Skeletal muscle tissue (tissue), 3 donors: ENCODE measurements at regions not wholly inside any gene's neighbourhood (a gene's known extent, or its start where the extent isn't known, plus 50 kb on each side); places are given as distances from the start of the nearest gene placed in this dataset.

ENCODE experiments used
- H3K27ac ChIP-seq: one replicate; pipeline ENCODE4 v1.7.0; 2013; ENCODE audit warnings: mild to moderate bottlenecking, low read depth, low read length, inconsistent platforms
- H3K27me3 ChIP-seq, 3 donors: one replicate each; pipeline ENCODE4 v1.7.0; 2013; ENCODE audit warnings: low read length in 3 of 3; ENCODE audit not compliant: control insufficient read depth in 3 of 3, insufficient read depth in 3 of 3
- H3K36me3 ChIP-seq, 3 donors: one replicate each; pipeline ENCODE4 v1.7.0; 2013; ENCODE audit warnings: low read length in 3 of 3; ENCODE audit not compliant: control insufficient read depth in 3 of 3, insufficient read depth in 3 of 3
- H3K4me1 ChIP-seq, 3 donors: one replicate each; pipeline ENCODE4 v1.7.0; 2013; ENCODE audit warnings: low read length in 3 of 3, mild to moderate bottlenecking in 3 of 3; ENCODE audit not compliant: control insufficient read depth in 3 of 3, insufficient read depth in 3 of 3
- H3K4me3 ChIP-seq, 3 donors: one replicate each; pipeline ENCODE4 v1.7.0; 2013; ENCODE audit warnings: low read length in 3 of 3
- H3K9ac ChIP-seq, 3 donors: one replicate each; pipeline ENCODE4 v1.7.0; 2013; ENCODE audit warnings: low read length in 3 of 3, mild to moderate bottlenecking in 3 of 3, moderate library complexity in 2 of 3, low read depth in 1 of 3
- H3K9me3 ChIP-seq, 3 donors: one replicate each; pipeline ENCODE4 v1.7.0; 2013; ENCODE audit warnings: low read length in 3 of 3; ENCODE audit not compliant: control insufficient read depth in 3 of 3
- donor health status: Osteomylitis.

DNA sequence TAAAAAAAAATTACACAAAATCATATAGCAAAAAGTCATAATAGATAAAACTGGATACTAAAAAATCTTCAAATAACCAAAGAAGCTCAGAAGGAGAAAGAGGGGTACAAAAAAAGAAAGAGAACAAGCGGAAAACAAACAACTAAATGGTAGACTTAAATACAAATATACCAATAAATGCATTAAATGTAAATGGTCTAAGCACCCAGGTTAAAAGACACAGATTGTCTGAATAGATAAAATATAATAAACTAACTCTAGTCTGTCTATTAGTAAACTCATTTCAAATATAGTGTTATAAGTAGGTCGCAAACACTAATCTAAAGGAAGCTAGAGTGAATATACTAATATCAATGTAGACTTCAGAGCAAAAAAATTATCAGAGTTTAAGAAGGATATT lies 357.4 kb downstream of the METTL4 start:
- no peaks in the 10 kb centered on the region for H3K9me3 ChIP-seq
- no peak overlapping the region for H3K4me3 ChIP-seq
- no peaks in the 10 kb centered on the region for H3K4me1 ChIP-seq
- H3K36me3 ChIP-seq: no peaks in the 10 kb centered on the region
- H3K27me3 ChIP-seq: no peaks in the 10 kb centered on the region
- no peak overlapping the region for H3K9ac ChIP-seq
- no peak overlapping the region for H3K27ac ChIP-seq

DNA sequence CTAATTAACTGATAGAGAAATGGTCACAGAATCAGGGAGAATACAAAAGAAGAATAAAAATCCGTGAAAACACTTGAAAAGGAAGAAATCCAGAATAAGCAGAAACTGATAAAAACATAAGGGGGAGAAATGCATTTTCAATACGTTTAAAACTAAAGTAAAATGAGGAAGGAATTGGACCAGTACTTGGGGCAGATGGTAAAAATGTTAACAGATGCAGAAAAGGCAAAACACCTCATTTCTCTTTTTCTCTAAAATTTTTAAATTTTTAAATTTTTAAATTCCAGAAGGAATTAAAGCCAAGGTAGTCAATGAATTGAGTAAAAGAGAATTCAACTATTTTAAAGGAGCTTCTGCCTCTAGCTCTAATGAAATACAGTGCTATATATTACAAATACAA lies 353.9 kb downstream of the METTL4 start:
- Histone ChIP-seq H3K27ac (no peak overlapping the region), H3K9ac (no peak overlapping the region), H3K4me1 (no peaks in the 10 kb centered on the region), H3K36me3 (no peaks in the 10 kb centered on the region), H3K9me3 (no peaks in the 10 kb centered on the region), H3K27me3 (no peaks in the 10 kb centered on the region), H3K4me3 (no peak overlapping the region)

DNA sequence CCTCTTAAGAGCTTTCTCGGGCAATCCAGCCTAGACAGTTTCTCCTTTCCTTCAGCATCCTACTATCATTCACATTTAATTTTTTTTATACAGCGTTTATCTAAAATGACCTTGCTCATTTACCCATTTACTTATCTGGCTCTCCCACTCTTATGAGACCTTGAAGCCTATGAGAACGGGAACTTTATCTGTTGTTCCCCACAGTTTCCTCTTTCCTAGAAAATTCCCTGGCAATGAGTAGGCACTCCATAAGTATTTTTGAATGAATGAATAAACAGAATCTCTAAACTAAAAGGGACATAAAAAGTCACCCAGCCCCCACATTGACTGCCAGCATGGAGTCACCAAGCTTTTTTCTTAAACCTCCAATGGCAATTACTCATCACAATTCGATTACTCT lies 353.2 kb downstream of the METTL4 start:
- Histone ChIP-seq H3K36me3 (no peaks in the 10 kb centered on the region), H3K9ac (no peak overlapping the region)

DNA sequence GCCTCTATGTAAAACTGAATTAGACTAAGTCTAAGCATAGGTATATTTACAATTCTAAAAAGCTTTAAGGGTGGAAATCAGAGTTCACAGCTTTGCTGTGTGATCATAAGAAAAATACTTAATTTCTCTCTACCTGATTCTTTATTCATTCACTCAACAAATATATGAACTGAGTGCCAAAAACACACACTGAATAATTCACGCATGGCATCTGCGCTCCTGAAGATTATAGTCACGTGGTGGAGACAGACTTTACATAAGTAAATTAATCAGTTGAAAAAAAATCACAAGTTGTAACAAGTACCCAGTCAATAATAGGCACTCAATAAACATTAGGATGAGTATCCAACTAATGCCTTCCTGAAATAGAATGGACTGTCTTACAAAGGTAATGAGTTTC lies 351.6 kb downstream of the METTL4 start:
- Histone ChIP-seq H3K4me3 (no peak overlapping the region), H3K27ac (no peak overlapping the region), H3K4me1 (no peaks in the 10 kb centered on the region), H3K9ac (no peak overlapping the region), H3K27me3 (no peaks in the 10 kb centered on the region), H3K9me3 (no peaks in the 10 kb centered on the region), H3K36me3 (no peaks in the 10 kb centered on the region)

More for the DNA sequence above, 353.2 kb downstream of the METTL4 start:
- no peaks in the 10 kb centered on the region for H3K4me1 ChIP-seq
- H3K27me3 ChIP-seq: no peaks in the 10 kb centered on the region
- no peaks in the 10 kb centered on the region for H3K9me3 ChIP-seq
- H3K4me3 ChIP-seq: no peak overlapping the region
- H3K27ac ChIP-seq: no peak overlapping the region

DNA sequence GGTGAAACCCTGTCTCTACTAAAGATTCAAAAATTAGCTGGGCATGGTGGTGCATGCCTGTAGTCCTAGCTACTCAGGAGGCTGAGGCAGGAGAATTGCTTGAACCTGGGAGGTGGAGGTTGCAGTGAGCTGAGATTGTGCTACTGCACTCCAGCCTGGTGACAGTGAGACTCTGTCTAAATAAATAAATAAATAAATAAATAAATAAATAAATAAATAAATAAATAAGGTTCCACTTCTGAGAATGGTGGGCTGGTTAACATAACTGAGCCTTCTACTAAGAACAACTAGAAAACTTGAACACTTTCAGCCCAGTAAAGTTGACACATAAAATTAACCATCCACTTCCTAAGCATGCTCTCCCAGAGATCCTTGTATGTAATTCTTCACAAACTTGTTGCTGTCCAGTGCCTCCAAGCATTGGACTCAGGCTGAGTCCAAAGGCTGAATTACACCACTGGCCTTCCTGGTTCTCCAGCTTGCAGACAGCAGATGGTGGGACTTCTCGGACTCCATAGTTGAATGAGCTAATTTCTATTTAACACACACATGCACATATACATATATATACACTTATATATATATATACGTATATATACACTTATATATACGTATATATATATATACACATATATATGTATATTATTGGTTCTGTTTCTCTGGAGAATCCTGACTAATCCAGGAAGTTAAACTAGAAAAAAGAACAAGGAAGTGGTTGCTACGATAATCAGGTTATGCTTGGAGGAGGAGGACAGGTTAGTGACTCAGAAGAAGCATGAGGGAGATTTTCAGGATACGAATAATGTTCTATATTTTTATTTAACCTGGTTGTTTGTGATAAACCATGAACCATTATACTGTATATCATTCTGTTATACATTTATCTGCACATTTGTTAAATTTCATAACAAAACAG lies 348.8 kb downstream of the METTL4 start:
- Histone ChIP-seq H3K36me3 (no peaks in the 10 kb centered on the region), H3K9ac (no peak overlapping the region), H3K27me3 (no peaks in the 10 kb centered on the region), H3K27ac (no peak overlapping the region), H3K4me3 (no peak overlapping the region), H3K4me1 (no peaks in the 10 kb centered on the region), H3K9me3 (no peaks in the 10 kb centered on the region)

DNA sequence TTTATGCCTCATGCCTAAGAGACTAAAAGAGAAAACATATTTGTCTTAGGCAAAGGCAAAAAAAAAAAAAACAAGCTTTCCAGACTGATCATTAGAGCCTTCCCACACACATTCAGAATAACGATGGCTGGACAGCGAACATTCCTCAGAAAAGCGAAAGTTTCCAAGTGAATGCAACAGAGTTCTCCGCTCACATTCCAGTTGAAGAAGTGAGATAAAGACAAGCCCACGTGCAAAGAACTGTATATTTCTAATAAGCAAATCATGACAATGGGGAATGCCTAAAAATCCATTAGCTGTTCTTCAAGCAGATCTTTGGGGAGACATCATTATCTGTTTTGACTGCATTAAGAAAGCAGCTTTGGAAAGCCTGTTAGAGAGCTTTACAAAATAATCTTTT lies 347.9 kb downstream of the METTL4 start:
- Histone ChIP-seq H3K4me1 (no peaks in the 10 kb centered on the region), H3K4me3 (peak overlapping the region in 1 of 3 donors; percentile 40), H3K27me3 (no peaks in the 10 kb centered on the region), H3K9me3 (no peaks in the 10 kb centered on the region), H3K36me3 (no peaks in the 10 kb centered on the region), H3K9ac (no peak overlapping the region), H3K27ac (no peak overlapping the region)

DNA sequence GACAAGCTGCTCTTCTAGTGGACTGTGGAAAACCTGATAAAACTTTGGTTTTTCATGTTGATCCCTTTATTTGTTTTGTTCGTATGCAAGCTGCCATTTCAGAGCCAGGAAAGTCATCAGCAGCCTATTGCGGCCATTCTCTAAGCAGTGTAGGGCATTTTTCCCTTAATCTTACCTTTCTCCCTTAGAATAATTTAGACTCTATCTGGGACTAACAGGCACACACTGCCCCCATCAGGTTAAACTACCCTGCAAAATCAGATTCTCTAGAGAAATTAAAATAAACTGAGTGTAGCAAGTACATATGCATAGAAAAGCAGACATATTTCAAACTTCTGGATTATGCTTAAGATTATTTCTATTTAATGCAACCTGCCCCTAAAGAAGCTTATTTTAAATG lies 347.5 kb downstream of the METTL4 start:
- Histone ChIP-seq H3K4me1 (no peaks in the 10 kb centered on the region), H3K9ac (no peak overlapping the region), H3K27me3 (no peaks in the 10 kb centered on the region), H3K27ac (no peak overlapping the region), H3K4me3 (peak overlapping the region in 1 of 3 donors; percentile 40), H3K9me3 (no peaks in the 10 kb centered on the region), H3K36me3 (no peaks in the 10 kb centered on the region)

DNA sequence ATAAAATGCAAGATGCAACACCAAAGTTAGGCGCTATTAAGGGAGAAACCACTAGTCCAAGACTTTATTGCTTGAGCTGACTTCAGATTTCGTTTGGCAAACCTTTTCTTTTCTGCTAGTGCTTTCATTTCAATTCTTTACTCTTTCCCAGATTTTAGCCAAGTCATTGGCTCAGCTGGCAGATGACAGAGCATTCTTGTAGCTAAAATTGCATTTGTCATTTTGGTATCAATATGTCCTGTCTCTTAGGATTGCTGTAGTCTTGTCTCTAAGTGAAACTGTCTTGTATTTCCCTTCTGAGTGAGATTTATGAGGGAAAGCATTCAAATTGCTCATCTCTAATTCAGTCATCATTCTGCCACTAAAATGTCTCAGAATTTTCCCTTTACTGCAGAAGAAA lies 335.1 kb downstream of the METTL4 start:
- Histone ChIP-seq H3K9ac (no peak overlapping the region), H3K4me1 (no peaks in the 10 kb centered on the region), H3K9me3 (no peaks in the 10 kb centered on the region), H3K4me3 (no peak overlapping the region), H3K36me3 (no peaks in the 10 kb centered on the region), H3K27ac (no peak overlapping the region), H3K27me3 (peaks cover 0 to 7% (median 0%) of the 10 kb centered on the region in 3 donors)

DNA sequence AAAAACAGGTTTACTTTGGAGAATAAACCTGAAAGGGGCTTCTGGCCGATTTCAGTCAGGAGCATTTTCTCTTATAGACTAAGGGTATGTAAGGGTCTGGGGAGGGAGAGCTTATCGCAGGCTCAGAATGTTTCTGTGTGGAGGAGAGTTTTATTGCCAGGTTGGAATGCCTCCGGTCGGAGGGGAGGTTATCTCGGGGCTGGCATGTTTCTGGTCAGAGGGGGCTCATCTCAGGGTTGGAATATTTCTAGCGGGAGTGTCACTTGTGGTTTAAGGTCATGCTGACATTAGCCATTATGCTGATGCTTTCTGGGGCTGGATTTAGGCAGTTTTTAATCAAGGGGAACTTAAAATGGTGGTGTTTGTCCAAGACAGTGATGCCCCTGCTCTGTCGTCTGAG lies 333.6 kb downstream of the METTL4 start:
- no peak overlapping the region for H3K27ac ChIP-seq
- no peak overlapping the region for H3K4me3 ChIP-seq
- H3K9me3 ChIP-seq: no peaks in the 10 kb centered on the region
- H3K27me3 ChIP-seq: peaks cover 0 to 10% (median 0%) of the 10 kb centered on the region in 3 donors
- no peak overlapping the region for H3K9ac ChIP-seq
- H3K36me3 ChIP-seq: no peaks in the 10 kb centered on the region
- no peaks in the 10 kb centered on the region for H3K4me1 ChIP-seq

DNA sequence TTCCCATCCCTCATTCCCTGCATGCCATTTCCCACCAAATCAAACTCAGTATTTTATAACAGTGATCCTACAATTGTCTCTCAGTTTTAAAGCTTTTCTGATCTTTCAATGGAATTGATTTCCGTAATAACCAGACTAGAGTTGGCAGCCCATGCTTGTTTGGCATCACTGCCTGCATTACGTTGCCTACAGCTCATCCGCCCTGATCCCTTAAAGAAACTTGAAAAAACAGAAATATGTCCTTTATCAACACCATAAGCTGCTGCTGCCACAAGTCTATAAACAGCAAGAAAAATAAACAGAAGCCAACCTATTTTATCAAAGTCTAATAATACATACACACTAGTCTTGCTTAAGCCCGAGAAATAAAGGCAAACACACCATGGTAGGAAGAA lies 331.0 kb downstream of the METTL4 start:
- Histone ChIP-seq H3K4me3 (no peak overlapping the region), H3K9ac (no peak overlapping the region), H3K36me3 (no peaks in the 10 kb centered on the region), H3K27ac (no peak overlapping the region), H3K4me1 (no peaks in the 10 kb centered on the region), H3K9me3 (no peaks in the 10 kb centered on the region), H3K27me3 (peaks cover 0 to 10% (median 0%) of the 10 kb centered on the region in 3 donors)
